H9 (cell line): ENCODE measurements at regions not wholly inside any gene's neighbourhood (a gene's known extent, or its start where the extent isn't known, plus 50 kb on each side); places are given as distances from the start of the nearest gene placed in this dataset.

ENCODE experiments used
- DNase-seq: peaks from one replicate; pipeline ENCODE4 v3.0.0-alpha.2; 2017
- H2AFZ ChIP-seq: one replicate; pipeline ENCODE4 v1.6.1; 2013; ENCODE audit warnings: mild to moderate bottlenecking, low read length, control low read depth, moderate library complexity
- H2AK5ac ChIP-seq: 2 replicates; pipeline ENCODE4 v1.6.1; 2013; ENCODE audit warnings: low read length, control low read depth, mixed read lengths; ENCODE audit not compliant: insufficient read length
- H2BK120ac ChIP-seq: one replicate; pipeline ENCODE4 v1.6.1; 2013; ENCODE audit warnings: low read depth, mild to moderate bottlenecking, low read length, control low read depth, inconsistent platforms; ENCODE audit not compliant: poor library complexity, severe bottlenecking
- H2BK12ac ChIP-seq: 2 replicates; pipeline ENCODE4 v1.6.1; 2013; ENCODE audit warnings: low read length, control low read depth, mixed read lengths, low read depth; ENCODE audit not compliant: insufficient read length
- H2BK15ac ChIP-seq: 2 replicates; pipeline ENCODE4 v1.6.1; 2013; ENCODE audit warnings: low read depth, low read length, control low read depth
- H2BK20ac ChIP-seq: one replicate; pipeline ENCODE4 v1.6.1; 2013; ENCODE audit warnings: low read depth, mild to moderate bottlenecking, low read length, control low read depth, inconsistent platforms; ENCODE audit not compliant: poor library complexity, severe bottlenecking
- H2BK5ac ChIP-seq: 2 replicates; pipeline ENCODE4 v1.6.1; 2013; ENCODE audit warnings: low read length, control low read depth, mixed read lengths; ENCODE audit not compliant: insufficient read length
- H3K14ac ChIP-seq: 2 replicates; pipeline ENCODE4 v1.6.1; 2013; ENCODE audit warnings: low read length, control low read depth; ENCODE audit not compliant: insufficient read depth
- H3K18ac ChIP-seq: 2 replicates; pipeline ENCODE4 v1.6.1; 2013; ENCODE audit warnings: low read depth, mild to moderate bottlenecking, mixed read lengths, low read length, control low read depth; ENCODE audit not compliant: insufficient read length
- H3K23ac ChIP-seq: 2 replicates; pipeline ENCODE4 v1.6.1; 2013; ENCODE audit warnings: low read length, control low read depth, mixed read lengths, low read depth; ENCODE audit not compliant: insufficient read length
- H3K23me2 ChIP-seq: 2 replicates; pipeline ENCODE4 v1.6.1; 2013; ENCODE audit warnings: low read depth, mild to moderate bottlenecking, mixed read lengths, low read length, control low read depth; ENCODE audit not compliant: insufficient read length, poor library complexity, severe bottlenecking
- H3K27ac ChIP-seq: 2 replicates; pipeline ENCODE4 v1.5.1; 2013; ENCODE audit warnings: low read length, control low read depth, mixed read lengths, low read depth; ENCODE audit not compliant: insufficient read length
- H3K27me3 ChIP-seq: 2 replicates; pipeline ENCODE4 v1.6.1; 2013; ENCODE audit warnings: low read length, control low read depth, inconsistent platforms; ENCODE audit not compliant: insufficient read depth
- H3K4ac ChIP-seq: 2 replicates; pipeline ENCODE4 v1.6.1; 2013; ENCODE audit warnings: low read depth, mild to moderate bottlenecking, control low read depth, inconsistent platforms, low read length, moderate library complexity
- H3K4me1 ChIP-seq: 2 replicates; pipeline ENCODE4 v1.6.1; 2013; ENCODE audit warnings: low read length, control low read depth, inconsistent platforms; ENCODE audit not compliant: insufficient read depth
- H3K4me2 ChIP-seq: 2 replicates; pipeline ENCODE4 v1.6.1; 2013; ENCODE audit warnings: low read length, control low read depth, mixed read lengths; ENCODE audit not compliant: insufficient read length, insufficient read depth
- H3K56ac ChIP-seq: 2 replicates; pipeline ENCODE4 v1.6.1; 2013; ENCODE audit warnings: low read depth, mild to moderate bottlenecking, mixed read lengths, low read length, control low read depth; ENCODE audit not compliant: insufficient read length
- H3K79me1 ChIP-seq: 2 replicates; pipeline ENCODE4 v1.6.1; 2013; ENCODE audit warnings: low read depth, mild to moderate bottlenecking, moderate library complexity, low read length, control low read depth, inconsistent platforms; ENCODE audit not compliant: insufficient read depth, poor library complexity, severe bottlenecking
- H3K79me2 ChIP-seq: 2 replicates; pipeline ENCODE4 v1.6.1; 2013; ENCODE audit warnings: low read length, control low read depth, inconsistent platforms; ENCODE audit not compliant: insufficient read depth
- H3K9ac ChIP-seq: 2 replicates; pipeline ENCODE4 v1.6.1; 2013; ENCODE audit warnings: low read length, control low read depth, mixed read lengths; ENCODE audit not compliant: insufficient read length; ENCODE audit errors: extremely low read depth
- H3K9me3 ChIP-seq: one replicate; pipeline ENCODE4 v1.6.1; 2013; ENCODE audit warnings: low read depth, low read length, inconsistent platforms; ENCODE audit not compliant: control insufficient read depth
- H3T11ph ChIP-seq: one replicate; pipeline ENCODE4 v1.6.1; 2013; ENCODE audit warnings: mild to moderate bottlenecking, low read length, control low read depth, inconsistent platforms
- H4K20me1 ChIP-seq: one replicate; pipeline ENCODE4 v1.6.1; 2013; ENCODE audit not compliant: control insufficient read depth, insufficient read length, insufficient read depth
- H4K5ac ChIP-seq: 2 replicates; pipeline ENCODE4 v1.6.1; 2013; ENCODE audit warnings: low read depth, mild to moderate bottlenecking, mixed read lengths, low read length, control low read depth; ENCODE audit not compliant: insufficient read length
- H4K8ac ChIP-seq: replicated peaks from 2 replicates; pipeline ENCODE4 v1.6.1; 2013; ENCODE audit warnings: low read length, control low read depth, mixed read lengths, low read depth; ENCODE audit not compliant: insufficient read length
- H4K91ac ChIP-seq: 2 replicates; pipeline ENCODE4 v1.6.1; 2013; ENCODE audit warnings: low read depth, mild to moderate bottlenecking, moderate library complexity, mixed read lengths, low read length, control low read depth; ENCODE audit not compliant: insufficient read length
- H3K27ac Mint-ChIP-seq, 3 experiments: 2 replicates in 2 of 3; 3 replicates in 1 of 3; pipeline ENCODE4 v1.8.0; 2020 to 2021; ENCODE audit warnings: mixed read lengths in 3 of 3, mild to moderate bottlenecking in 1 of 3, moderate library complexity in 1 of 3
- H3K27me3 Mint-ChIP-seq: 2 replicates; pipeline ENCODE4 v1.8.0; 2021; ENCODE audit warnings: low read depth, mild to moderate bottlenecking, moderate library complexity, mixed read lengths
- H3K36me3 Mint-ChIP-seq, 3 experiments: 2 replicates in 2 of 3; 3 replicates in 1 of 3; pipeline ENCODE4 v1.8.0; 2020 to 2021; ENCODE audit warnings: low read depth in 3 of 3, mixed read lengths in 3 of 3; ENCODE audit not compliant: insufficient read depth in 1 of 3
- H3K4me1 Mint-ChIP-seq, 2 experiments: 2 replicates each; pipeline ENCODE4 v1.8.0; 2020; ENCODE audit warnings: mixed read lengths in 2 of 2
- H3K4me3 Mint-ChIP-seq, 2 experiments: 2 replicates in 1 of 2; 3 replicates in 1 of 2; pipeline ENCODE4 v1.8.0; 2020 to 2021; ENCODE audit warnings: mild to moderate bottlenecking in 2 of 2, mixed read lengths in 2 of 2, moderate library complexity in 1 of 2
- H3K9me3 Mint-ChIP-seq, 2 experiments: 2 replicates in 1 of 2; 3 replicates in 1 of 2; pipeline ENCODE4 v1.8.0; 2020; ENCODE audit warnings: mild to moderate bottlenecking in 2 of 2, mixed read lengths in 2 of 2, moderate library complexity in 1 of 2
- WGBS: extraction: QIAGEN DNeasy Blood & Tissue Kit; methylation state at CpG from one replicate; pipeline ENCODE4 v1.1.7; 2013; ENCODE audit warnings: missing lambda C conversion rate, low lambda C conversion rate, mixed read lengths; ENCODE audit not compliant: insufficient read length; ENCODE audit errors: extremely low coverage; 5-methylcytosine and 5-hydroxymethylcytosine counted together
- TF ChIP-seq, protein P1 (sequence below): fragments of 200-600 bp; sonication (generic); conservative IDR thresholded peaks from 3 replicates; pipeline ENCODE4 v1.8.0; 2021; ENCODE audit warnings: antibody characterized with exemption, mild to moderate bottlenecking

DNA sequence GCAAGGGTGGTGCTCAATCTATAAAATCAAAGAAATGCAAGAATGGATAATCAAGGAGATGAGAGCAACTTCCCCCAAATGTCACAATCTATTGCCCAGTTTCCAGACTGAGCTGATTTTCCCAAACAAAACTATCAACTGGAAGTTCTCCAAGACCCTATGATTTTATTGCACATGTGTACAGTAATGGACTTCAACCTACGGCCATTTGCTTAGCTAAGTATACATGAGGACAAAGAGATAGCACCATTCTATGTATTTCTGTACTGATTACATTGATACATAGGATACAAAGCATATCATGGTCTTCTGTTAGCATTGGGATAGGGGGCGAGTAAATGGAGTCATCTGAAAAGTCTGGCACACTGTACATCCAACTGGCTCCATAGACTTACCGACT, 407.8 kb downstream of the GABRG1 start:
- no CpG with 5 or more reads among the region's 3 CpGs for WGBS
- no peaks in the 10 kb centered on the region for H3K4me1 Mint-ChIP-seq
- no peaks in the 10 kb centered on the region for H3K79me1 ChIP-seq

More for the DNA sequence above, 407.8 kb downstream of the GABRG1 start:
- no peak overlapping the region for H2BK15ac ChIP-seq
- H3K23ac ChIP-seq, result no peak overlapping the region
- no peak overlapping the region for H2BK12ac ChIP-seq
- H3K14ac ChIP-seq, result no peak overlapping the region
- H3T11ph ChIP-seq, result no peak overlapping the region
- no peak overlapping the region for H4K8ac ChIP-seq
- H3K9ac ChIP-seq, result no peak overlapping the region
- no peak overlapping the region for H3K4me2 ChIP-seq
- H4K91ac ChIP-seq, result no peak overlapping the region
- H3K27me3 ChIP-seq, result no peaks in the 10 kb centered on the region
- no peak overlapping the region for H2AFZ ChIP-seq
- H3K4ac ChIP-seq, result no peak overlapping the region
- H3K56ac ChIP-seq, result no peak overlapping the region
- TF ChIP-seq, protein P1, sequence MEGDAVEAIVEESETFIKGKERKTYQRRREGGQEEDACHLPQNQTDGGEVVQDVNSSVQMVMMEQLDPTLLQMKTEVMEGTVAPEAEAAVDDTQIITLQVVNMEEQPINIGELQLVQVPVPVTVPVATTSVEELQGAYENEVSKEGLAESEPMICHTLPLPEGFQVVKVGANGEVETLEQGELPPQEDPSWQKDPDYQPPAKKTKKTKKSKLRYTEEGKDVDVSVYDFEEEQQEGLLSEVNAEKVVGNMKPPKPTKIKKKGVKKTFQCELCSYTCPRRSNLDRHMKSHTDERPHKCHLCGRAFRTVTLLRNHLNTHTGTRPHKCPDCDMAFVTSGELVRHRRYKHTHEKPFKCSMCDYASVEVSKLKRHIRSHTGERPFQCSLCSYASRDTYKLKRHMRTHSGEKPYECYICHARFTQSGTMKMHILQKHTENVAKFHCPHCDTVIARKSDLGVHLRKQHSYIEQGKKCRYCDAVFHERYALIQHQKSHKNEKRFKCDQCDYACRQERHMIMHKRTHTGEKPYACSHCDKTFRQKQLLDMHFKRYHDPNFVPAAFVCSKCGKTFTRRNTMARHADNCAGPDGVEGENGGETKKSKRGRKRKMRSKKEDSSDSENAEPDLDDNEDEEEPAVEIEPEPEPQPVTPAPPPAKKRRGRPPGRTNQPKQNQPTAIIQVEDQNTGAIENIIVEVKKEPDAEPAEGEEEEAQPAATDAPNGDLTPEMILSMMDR, result no peak
- no peaks in the 10 kb centered on the region for H4K20me1 ChIP-seq
- no peak overlapping the region for H3K18ac ChIP-seq
- H2AK5ac ChIP-seq, result no peak overlapping the region
- H3K79me2 ChIP-seq, result no peaks in the 10 kb centered on the region
- Mint-ChIP-seq H3K36me3 (peaks cover 0 to 2% (median 0%) of the 10 kb centered on the region in 3 experiments; a peak in 2 of 7 replicates), H3K27me3 (no peaks in the 10 kb centered on the region), H3K27ac (no peak overlapping the region), H3K4me3 (no peak overlapping the region), H3K9me3 (peaks cover 0 to 2% of the 10 kb centered on the region in 2 experiments; a peak in 3 of 5 replicates)
- H2BK120ac ChIP-seq, result no peak overlapping the region
- H4K5ac ChIP-seq, result no peak overlapping the region
- H3K23me2 ChIP-seq, result no peaks in the 10 kb centered on the region
- no peak overlapping the region for H2BK5ac ChIP-seq
- H3K27ac ChIP-seq, result no peak overlapping the region
- no peaks in the 10 kb centered on the region for H3K9me3 ChIP-seq
- no peak overlapping the region for H2BK20ac ChIP-seq
- no peak for DNase-seq
- H3K4me1 ChIP-seq, result no peaks in the 10 kb centered on the region
